Posterior vena cava (tissue), 2 donors: ENCODE measurements at regions not wholly inside any gene's neighbourhood (a gene's known extent, or its start where the extent isn't known, plus 50 kb on each side); places are given as distances from the start of the nearest gene placed in this dataset.
"Not testable (repeated sequence)": the region's sequence is repeated elsewhere in the genome, so short reads cannot be mapped to it uniquely, and the experiment has no call there.

ENCODE experiments used
- DNase-seq: peaks from one replicate; pipeline ENCODE4 v3.0.0-alpha.2; 2020; ENCODE audit warnings: low spot score
- intact Hi-C, 2 donors: fragments of 100-400 bp; cut with DNase I; formaldehyde crosslinking; loops; one replicate each; pipeline versions ENCODE4 v1.14.1 to v1.14.2; 2022 to 2023
- donor health status: DM: yes; HTN: yes; CAD: no.
- donor health status: DM: yes; HTN: yes; CAD: no.

DNA sequence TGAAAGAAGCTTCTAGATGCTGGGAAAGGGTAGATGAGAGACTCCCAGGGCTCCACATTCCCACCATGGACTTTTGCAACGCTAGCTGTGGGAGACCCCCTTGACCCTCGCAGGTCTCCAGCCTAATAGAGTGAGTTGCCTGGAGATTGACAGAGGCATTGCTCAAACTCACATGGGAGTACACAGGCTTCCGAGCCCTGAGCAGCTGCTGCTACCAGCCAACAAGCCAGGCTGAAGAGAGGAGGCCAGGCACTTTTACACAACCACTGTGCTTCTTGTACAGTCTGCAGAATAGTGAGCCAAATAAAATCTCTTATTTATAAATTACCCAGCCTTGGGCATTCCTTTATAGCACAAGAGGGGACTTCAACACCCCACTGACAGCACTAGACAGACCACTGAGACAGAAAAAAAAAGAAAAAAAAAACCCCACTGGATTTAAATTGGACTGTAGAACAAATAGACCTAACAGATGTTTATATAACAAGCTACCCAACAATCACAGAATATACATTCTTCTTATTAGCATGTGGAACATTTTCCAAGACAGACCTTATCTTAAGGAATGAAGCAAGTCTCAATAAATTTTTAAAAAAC is 146.2 kb downstream of the ZFAND4 start:
- intact Hi-C loops = no loop called here
- no peak for DNase-seq

DNA sequence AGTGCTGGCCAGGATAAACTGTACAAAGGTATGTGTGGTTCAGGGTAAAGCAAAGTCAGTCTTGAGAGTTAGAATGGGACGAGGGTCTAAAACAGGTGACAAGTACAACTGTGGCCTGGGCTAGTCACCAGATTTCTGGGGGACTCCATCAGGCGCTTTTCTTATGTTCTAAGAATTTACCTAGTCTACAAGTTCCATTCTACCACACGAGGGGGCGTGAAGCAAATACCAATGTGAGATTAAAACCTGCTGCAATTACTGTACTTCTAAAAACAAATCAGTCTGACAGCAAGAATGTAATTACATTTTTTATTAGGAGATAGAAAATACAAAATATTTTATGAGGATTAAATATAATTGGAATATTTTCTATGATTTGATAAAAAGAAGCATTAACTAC is 146.5 kb downstream of the ALOX5 start:
- no peak for DNase-seq
- intact Hi-C loops = no loop called here

DNA sequence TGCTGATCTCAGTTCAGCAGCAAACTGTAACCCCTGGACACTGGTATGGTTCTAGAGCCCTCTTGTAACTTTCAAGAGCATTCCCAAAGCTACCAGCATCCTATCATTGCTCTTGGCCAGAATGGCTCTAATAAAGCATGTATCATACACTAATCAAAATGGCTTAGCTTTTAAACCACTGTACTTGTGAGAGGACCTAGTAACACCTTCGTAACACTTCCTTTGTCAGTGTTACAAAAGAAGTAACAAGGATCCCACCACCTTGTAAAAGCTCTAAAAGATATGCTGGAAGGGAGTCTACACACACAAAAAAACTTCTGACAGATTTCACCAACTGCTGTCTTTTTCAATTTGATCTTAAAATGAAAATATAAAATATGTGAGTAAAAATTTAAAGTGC is 144.7 kb downstream of the ALOX5 start:
- intact Hi-C loops = no loop called here
- DNase-seq = no peak

DNA sequence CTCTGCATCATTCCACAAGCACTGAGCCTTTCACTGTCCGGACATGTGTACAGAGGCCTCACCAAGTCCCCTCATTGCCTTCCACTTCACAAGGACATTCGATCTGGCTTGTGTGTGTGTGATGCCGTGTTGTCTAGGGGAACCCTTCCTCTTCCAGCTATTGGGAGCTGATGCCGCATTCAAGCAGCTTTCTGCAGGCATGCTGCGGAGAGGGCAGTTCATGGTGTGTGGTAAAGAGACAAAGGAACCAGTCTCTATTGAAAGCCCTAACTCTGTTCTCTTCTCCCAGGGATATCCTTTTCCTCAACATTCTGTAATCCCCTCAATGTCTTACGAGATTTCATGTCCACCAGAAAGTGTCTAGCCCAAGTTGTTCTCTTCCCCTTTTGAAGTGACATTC is 141.6 kb downstream of the ALOX5 start:
- intact Hi-C loops = no loop called here
- no peak for DNase-seq

DNA sequence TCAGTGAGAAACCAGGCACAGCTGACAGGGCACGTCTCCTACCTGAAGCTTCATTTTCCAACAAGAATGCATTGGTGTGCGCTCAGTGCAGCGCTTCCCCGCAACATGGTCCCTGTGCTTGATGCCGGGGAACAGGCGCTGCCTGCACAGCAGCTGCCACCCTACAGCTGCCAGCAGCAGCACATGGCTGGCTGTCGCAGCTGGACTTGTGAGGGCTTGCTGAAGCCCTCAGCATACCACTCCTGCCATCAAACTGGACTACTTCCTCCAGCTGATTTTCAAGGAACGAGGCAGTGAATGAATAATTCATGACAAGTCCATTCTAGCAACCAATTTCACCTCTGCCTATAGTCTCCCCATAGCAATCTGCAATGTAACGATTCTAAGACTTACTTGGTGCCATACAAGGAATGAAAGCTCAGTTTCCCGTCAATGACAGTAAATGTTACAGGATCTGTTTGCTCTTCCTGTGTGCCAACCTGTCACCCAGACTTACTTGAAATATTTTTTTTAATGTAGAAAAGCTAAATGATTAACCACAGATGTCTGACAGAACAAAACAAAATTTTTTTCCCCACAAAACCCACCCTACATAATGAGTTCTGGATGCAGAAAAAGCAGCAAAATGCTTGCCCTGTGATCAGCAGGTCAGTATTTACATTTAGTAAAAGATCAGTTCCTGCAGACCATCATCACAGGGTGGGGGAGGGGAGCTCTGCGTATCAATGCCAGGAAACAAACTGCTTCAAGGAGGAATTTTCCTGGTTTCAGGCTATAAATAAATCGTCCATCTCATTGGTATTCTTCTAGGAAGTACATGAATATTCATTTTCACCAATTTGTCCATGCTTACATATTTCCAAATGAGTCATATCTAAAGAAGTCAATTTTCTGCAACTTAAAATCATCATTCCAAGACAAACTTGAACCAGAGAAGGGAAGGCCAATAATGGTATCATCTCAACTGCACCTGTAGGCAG is 140.6 kb downstream of the ALOX5 start:
- peak; percentile 51 for DNase-seq

DNA sequence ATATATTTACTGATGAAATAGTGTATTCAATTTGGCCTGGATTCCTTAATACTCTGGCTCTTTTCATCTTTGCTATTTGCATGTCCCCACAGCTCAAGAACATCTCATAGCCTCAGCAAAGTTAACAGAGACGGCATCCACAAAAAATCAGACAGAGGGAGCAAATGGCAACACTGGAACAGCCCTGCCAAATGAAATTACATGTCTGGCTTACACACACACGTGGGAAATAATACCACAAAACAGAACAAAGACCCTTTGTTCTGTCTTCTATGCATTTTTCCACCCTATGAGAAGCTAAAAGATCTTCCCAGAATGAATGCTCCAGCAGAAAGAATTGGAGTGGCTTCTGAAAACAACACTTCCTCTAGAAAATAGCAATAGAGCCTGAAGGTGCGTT is 139.5 kb downstream of the ALOX5 start:
- intact Hi-C loops = no loop called here
- DNase-seq = no peak

More for the DNA sequence above, 140.6 kb downstream of the ALOX5 start:
- intact Hi-C loops = loop anchor here in 1 of 2 donors (1.0 kb wide), 1 partner anchor 33 kb away; no protein-coding TSS in a partner anchor

DNA sequence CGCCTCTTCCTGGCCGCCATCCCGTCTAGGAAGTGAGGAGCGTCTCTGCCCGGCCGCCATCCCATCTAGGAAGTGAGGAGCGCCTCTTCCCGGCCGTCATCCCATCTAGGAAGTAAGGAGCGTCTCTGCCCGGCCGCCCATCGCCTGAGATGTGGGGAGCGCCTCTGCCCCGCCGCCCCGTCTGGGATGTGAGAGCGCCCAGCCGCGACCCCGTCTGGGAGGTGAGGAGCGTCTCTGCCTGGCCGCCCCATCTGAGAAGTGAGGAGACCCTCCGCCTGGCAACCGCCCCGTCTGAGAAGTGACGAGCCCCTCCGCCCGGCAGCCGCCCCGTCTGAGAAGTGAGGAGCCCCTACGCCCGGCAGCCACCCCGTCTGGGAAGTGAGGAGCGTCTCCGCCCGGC is 137.9 kb downstream of the ALOX5 start:
- DNase-seq, intact Hi-C loops: not testable (repeated sequence)

DNA sequence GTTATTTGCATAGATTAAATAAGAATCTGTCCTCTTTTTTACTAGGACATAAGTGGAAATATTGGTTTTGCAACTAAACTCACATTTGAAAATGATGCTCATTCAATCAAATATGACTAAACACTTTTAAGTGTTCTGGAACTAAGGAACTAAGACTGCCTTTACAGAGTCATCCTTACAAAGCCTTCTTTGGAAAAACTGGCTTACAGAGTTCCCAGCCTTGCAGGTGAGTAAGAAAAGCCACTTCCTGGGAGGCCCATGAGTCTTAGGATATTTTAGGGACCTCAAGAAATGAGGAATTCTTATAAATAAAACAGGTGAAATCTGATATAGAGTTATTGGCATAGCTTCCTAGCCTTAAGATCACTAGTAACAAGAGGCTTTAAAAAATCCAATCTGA is 135.5 kb downstream of the ALOX5 start:
- intact Hi-C loops = no loop called here
- DNase-seq = no peak

DNA sequence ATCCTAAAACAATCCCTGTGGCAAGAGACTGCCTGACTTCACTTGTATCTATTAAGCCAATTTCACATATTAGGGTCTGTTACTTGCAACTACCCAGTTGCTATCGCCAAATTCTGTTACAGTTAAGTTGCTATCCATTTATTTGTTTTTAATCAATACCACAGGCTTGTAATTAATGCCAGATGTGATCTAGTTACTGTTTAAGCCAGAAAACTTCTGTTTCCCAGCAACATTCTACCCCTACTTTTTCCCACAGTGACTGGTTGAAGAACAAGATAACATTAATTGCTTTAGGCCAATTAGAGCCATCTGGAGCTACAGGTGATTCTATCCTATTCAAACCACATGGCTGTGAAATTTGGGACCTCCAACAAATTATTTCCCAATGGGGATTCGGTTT is 131.3 kb downstream of the ALOX5 start:
- no peak for DNase-seq
- intact Hi-C loops = no loop called here

DNA sequence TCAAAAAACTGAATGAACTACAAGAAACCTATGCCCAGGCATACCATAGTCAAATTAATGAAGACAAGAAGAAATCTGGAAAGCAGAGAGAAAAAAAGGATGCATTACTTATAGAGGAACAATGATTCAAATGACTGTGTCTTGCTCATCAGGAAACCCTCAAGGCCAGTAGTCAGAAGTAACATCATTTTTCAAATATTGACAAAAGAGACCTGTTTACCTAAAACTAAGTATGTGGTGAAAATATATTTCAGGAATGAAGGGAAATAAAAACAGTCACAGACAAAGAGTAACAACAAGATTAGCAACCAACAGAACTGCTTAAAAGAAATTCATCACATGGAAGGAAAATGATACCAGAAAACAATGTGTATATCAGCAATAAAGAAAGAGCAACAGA is 128.4 kb downstream of the ALOX5 start:
- intact Hi-C loops = no loop called here
- DNase-seq = no peak

DNA sequence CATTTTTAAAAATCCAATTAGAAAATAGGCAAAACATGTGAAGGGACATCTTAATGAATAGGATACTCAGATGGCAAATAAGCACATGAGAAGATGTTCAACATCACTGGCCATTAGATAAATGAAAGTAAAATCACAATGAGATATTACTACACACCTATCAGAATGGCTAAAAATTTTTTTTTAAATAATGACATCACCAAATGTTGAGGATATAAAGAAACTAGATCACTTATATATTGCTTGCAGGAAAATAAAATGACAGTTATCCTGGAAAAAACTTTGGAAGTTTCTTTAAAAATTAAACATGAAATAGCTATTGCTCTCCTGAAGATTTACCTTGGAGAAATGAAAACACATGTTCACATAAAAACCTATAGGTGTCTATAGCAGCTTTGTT is 127.8 kb downstream of the ALOX5 start:
- no peak for DNase-seq
- intact Hi-C loops = no loop called here

DNA sequence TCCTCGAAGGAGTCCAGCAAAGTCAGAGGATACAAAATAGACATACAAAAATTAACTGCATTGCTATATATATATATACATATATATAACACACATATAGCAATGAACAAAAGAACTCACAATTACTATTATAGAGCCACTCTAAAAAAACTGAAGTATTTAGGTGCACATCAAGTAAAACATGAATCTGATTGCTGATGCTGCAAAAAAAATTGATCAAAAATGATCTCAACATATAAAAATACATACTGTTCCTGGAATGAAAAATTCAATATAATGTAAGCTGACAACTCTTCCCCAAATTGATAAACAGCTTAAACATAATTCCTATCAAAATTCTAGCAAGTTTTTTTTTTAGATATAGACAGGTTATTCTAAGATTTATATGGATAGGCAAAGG is 126.8 kb downstream of the ALOX5 start:
- intact Hi-C loops = no loop called here
- DNase-seq = no peak

DNA sequence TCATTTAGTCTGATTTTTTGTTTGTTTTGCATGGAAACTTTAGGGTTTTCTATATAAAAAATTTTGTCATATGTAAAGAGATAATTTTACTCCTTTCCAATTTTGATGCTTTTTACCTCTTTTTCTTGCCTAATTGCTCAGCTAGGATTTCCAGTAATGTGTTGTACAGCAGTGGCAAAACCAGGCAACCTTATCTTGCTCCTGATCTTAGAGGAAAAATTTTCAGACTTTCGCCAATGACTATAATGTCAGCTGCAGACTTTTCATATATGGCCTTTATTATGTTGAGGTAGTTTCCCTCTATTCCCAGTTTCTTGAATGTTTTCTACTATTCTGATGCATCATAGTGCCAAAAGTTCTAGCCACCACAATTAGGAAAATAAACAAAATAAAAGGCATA is 126.3 kb downstream of the ALOX5 start:
- intact Hi-C loops = no loop called here
- DNase-seq = no peak

DNA sequence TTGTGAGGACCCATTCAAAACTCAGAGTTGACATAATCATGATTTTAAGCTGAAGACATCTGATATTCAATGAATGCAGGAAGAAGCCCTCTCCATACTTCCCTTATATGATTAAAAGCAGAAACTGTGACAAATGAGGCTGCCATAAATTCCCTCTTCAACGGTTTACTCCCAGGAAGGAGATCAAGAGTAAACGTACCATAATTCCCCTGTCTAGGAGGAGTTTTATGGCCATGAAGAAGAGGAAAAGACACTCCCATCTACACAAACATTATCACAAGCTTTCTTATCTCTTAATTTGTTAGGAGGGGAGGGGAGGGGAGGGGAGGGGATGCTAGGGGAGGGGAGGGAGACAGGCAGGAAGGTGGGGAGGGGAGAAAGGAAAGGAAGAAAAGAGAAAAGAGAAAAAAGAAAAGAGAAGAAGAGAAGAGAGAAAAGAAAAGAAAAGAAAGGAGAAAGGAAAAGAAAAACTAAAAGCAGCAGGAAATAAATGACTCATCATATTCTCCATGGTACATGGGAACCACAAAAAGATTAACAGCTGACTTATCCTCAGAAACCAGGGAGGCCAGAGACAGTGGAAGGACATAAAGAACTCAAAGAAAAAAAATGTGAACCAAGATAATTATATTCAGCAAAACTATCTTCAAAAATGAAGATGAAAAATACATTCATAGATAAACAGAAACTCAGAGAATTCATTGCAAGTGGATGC is 121.6 kb downstream of the ALOX5 start:
- intact Hi-C loops = no loop called here
- no peak for DNase-seq
